HG03571 (cell line): ENCODE measurements at regions not wholly inside any gene's neighbourhood (a gene's known extent, or its start where the extent isn't known, plus 50 kb on each side); places are given as distances from the start of the nearest gene placed in this dataset.

Experiments
- ATAC-seq: cut with Tn5 transposase; IDR thresholded peaks from one replicate; pipeline ENCODE4 v1.9.1; 2021; ENCODE audit not compliant: unreplicated experiment

GRCh38 chr5:89024045-89024444 lies 141.1 kb upstream of the MEF2C start:
- no peak for ATAC-seq

- ATAC-seq, result no peak
Measured at GRCh38 chr5:89020926-89021610, 138.1 kb upstream of the MEF2C start.

DNA sequence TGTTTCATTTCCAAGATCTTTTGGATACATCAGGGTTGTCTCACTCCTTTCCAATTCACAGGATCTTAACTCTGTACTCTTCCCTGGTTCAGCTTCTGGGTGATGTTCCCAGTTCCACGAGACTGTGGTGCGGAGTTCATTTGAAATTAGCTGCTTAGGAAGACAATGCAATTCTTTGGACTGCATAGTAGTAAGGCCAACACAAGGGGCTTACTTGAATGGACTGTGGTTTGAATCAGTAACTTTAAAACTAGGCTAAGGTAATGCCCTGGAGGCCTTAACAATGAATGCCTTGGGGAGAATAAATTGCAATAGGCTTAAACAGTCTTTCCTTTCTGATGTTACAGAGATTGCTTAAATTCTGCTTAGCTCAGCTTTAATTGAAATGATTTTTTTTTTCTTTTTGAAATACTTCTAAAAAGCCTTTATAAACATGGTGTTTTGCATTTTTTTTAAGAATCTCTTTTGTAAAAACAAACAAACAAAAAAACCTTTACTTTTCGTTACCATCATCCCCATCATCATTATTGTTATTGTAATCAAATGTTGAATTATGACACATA lies 133.8 kb upstream of the MEF2C start:
- ATAC-seq, result no peak

- ATAC-seq, result no peak
Measured at GRCh38 chr5:89015409-89015808, 132.4 kb upstream of the MEF2C start.

GRCh38 chr5:89011778-89012711 lies 129.1 kb upstream of the MEF2C start:
- ATAC-seq, result no peak

DNA sequence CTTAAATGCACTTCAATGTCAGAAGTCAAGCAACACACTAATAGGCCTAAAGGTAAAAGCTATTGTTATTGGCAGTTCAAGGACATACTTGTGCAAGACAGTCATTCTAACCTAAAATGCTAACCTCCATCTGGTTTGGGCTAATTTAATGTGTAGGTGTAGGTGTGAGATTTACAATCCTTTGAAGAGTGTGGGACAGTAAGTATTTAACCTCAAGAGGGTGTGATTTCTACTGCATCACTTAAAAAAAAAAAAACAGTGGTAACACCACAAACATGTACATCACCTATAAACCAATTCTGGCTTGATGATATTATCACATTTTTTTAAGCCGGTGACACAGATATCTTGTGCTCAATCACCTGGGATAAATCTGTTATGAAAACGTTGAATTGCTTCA lies 127.5 kb upstream of the MEF2C start:
- no peak for ATAC-seq

GRCh38 chr5:89008291-89008690 lies 125.3 kb upstream of the MEF2C start:
- ATAC-seq, result no peak

GRCh38 chr5:89005990-89006389 lies 123.0 kb upstream of the MEF2C start:
- ATAC-seq, result no peak

DNA sequence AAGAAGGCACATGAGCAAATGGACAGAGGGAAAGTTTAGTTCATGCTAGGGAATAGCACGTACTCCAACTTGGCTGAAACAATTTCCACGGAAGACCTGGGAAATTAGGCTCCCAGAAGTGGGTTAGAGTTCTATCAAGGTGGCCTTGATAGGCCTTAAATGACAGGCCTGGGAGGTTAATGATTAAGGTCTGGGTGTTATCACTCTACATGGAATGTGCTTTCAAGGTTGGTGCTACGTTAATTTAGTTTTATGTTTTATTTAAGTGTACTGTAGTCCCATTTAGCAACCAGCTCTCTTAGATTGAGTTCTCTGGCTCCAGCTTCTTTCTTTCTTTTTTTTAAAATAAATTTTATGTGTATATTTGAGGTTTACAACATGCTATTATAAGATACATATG lies 121.4 kb upstream of the MEF2C start:
- no peak for ATAC-seq

- ATAC-seq, result no peak
Measured at GRCh38 chr5:89003563-89004036, 120.6 kb upstream of the MEF2C start.

DNA sequence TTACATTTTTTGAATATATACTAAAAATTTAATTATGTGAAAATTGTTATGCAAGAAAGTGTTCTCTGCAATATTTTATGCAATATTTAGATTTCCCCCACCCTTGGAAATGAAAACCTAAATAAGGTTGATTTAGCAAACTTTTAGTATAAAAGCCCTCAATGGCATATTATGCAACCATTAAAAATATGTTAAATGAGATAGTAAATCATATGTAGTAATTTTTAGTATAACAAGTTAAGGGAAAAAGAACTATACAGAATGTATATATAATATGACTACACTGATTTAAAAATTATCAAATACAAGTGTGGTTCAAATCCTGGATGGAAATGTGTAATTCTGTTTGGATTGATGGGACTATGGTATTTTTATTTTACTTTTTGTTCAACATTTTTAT lies 116.9 kb upstream of the MEF2C start:
- ATAC-seq, result no peak

DNA sequence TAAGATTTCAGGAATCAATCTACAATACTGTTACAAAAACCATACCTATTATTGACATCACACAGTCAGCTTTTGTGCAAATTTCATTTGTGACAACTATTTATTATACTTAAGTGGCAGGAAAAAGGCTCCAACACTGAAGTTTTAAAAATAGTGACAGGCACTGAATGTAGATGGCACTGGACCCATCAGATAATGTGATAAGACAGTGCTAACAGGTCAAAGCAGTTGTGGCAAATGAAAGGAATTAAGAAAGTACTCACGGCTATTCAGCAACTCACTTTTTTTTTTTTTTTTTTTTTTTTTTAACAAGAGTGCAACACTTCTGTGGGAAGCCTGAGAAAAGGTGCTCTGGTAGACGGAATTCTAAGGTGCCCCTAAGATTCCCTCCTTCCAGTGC lies 115.0 kb upstream of the MEF2C start:
- no peak for ATAC-seq

DNA sequence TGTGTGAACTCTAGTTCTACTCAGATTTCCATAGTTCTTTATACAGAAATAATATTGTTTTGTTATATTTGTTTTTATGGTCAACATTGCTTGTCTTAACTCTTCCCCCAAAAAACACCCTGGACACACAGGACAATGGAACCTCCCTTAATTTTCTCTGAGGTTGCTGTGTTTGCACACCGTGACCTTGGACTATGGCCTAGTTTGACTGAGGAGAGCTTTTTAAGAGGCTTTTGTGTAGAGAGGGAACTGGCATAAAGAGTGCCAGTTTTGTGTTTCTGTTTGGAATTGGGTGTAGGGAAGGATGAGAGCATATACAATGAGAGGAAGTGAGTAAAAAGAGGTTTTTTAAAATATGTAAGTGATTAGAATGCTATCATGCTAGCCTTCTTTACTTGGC lies 101.1 kb upstream of the MEF2C start:
- ATAC-seq, result no peak

DNA sequence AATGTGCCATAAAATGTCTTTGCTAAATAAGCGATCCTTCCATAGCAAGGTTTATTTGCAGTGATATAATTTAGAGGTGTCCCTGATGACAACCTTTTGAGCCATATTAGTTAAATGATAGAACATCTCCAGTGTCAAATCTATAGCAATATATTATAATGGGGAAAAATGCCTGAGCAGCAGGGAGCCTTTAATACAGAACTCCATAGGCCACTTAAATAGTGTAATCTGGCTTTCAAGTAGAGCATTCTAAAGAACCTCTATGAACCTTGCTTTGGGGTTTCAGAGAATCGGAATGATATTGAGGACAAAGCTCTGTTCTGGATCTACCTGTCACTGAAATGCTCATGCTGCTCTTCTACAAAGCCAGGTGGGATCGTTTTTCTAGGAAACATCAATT lies 96.7 kb upstream of the MEF2C start:
- ATAC-seq, result no peak

DNA sequence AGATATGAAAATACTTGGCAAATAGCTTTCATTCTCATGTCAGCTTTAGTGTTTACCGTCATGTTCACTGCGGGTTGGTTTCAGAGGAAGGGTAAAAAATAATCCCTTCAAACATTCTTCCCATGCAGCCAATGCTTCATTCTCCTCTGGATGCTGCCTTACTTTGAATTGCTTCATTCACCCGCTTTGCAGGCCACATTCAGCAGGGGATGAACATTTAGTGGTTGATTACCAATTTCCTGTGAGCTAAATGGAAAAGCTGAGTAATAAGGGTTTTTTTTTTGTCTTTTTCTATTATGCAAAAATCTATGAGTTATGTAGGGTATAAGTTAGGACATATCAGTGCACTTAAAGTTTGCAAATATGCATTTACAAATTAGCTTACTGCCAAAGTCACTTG lies 96.3 kb upstream of the MEF2C start:
- ATAC-seq, result no peak

DNA sequence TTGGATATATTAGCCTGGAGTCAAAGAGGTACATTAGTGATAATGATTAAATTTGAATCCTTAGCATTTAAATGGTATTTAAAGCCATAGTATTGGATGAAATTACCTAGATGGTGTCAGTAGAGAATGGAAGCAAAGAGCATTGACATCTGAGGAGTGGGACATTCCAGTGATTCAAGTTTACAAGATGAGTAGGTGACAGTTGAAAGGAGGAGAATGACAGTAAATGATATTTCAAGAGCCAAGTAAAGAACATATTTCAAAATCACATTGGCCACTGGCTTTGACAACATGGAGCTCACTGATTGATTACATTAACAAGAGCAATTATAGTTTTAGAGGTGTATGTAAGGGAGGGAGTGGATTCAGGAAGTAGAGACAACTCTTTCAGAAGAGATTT lies 93.9 kb upstream of the MEF2C start:
- no peak for ATAC-seq

DNA sequence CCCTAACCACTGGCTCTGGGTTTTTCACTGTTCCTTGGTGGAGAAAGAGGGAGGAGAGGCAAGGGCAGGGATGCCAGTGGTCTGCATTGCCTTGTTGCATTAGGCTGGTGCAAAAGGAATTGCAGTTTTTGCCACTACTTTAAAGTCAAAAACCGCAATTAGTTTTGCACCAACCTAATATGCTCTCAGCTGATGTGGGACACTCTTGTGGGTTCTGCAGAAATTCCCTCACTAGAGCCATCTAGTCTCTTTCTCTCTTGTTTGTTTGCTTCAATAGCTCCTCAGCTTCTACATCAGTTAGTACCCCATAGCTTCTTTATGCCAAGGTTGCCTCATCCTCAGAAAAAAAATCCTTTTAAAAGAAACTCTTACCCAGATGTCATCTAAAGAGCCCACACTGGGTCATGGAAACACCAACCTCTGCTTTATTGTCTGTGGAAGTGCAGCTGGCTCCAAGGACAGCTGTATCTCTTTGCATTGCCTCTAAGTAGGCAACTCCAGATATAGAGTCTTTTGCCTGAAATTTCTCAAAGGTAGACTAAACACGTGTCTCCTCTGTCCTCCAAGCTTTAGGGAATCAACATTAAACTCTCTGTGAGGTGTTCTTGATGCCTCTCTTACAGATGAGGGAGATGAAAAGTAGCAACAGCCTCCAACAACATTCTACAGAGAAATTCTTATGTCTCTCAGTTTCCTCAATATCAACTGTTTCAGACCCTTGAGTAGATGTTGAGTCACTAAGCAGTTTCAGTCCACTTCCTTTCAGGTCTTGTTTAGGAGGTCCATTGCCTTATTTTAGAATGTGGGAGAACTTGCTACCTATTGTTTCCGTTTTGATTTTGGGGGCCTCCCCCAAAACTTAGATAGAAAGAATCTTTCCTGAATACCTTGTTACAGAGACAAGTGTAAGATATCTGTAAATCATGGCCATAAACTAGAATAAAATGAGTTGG lies 84.9 kb upstream of the MEF2C start:
- ATAC-seq, result no peak

GRCh38 chr5:88964831-88965230 lies 81.8 kb upstream of the MEF2C start:
- ATAC-seq, result no peak

GRCh38 chr5:88957013-88957412 lies 74.0 kb upstream of the MEF2C start:
- ATAC-seq, result no peak

- ATAC-seq, result no peak
Measured at GRCh38 chr5:88956416-88956815, 73.4 kb upstream of the MEF2C start.

DNA sequence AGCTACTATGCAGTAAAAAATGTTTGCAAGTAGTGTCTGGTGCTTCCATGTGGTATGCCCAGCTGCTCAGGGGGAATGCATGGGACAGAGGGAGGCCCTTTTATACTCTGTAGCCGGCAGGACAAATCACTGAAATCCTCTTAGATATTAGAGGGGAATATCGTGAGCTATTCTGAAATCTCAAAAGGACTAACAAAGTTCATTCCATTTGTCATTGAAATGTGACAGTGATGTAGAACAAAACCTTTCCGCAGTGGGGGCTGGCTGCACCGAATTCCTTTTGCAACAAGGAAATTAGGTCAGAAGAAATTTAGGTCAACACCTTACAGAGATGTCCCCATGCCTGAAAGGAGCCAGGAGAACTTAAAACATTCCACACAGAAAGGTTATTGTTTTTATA lies 72.4 kb upstream of the MEF2C start:
- no peak for ATAC-seq
